Chondrocyte (in vitro differentiated cells): ENCODE measurements at regions not wholly inside any gene's neighbourhood (a gene's known extent, or its start where the extent isn't known, plus 50 kb on each side); places are given as distances from the start of the nearest gene placed in this dataset.
A peak's percentile ranks its signal among the peaks of the same experiment; 100 is the strongest.
"Not testable (repeated sequence)": the region's sequence is repeated elsewhere in the genome, so short reads cannot be mapped to it uniquely, and the experiment has no call there.

ENCODE experiments used
- DNase-seq: peaks from one replicate; pipeline ENCODE4 v3.0.0; 2021; ENCODE audit warnings: mixed read lengths, low spot score
- H3K27ac Mint-ChIP-seq: one replicate; pipeline ENCODE4 v1.8.0; 2021; ENCODE audit warnings: mild to moderate bottlenecking, moderate library complexity, mixed read lengths; ENCODE audit not compliant: unreplicated experiment
- H3K27me3 Mint-ChIP-seq: 2 replicates; pipeline ENCODE4 v1.8.0; 2021; ENCODE audit warnings: low read depth, mixed read lengths
- H3K36me3 Mint-ChIP-seq: 2 replicates; pipeline ENCODE4 v1.8.0; 2021; ENCODE audit warnings: low read depth, mixed read lengths
- H3K4me1 Mint-ChIP-seq: 2 replicates; pipeline ENCODE4 v1.8.0; 2021; ENCODE audit warnings: low read depth, mild to moderate bottlenecking, mixed read lengths
- H3K4me3 Mint-ChIP-seq: one replicate; pipeline ENCODE4 v1.8.0; 2021; ENCODE audit warnings: mild to moderate bottlenecking, moderate library complexity, mixed read lengths; ENCODE audit not compliant: unreplicated experiment
- H3K9me3 Mint-ChIP-seq: 2 replicates; pipeline ENCODE4 v1.8.0; 2021; ENCODE audit warnings: low read depth, mixed read lengths
- TF ChIP-seq, protein P1 (sequence below): fragments of 200-600 bp; sonication (generic); IDR thresholded peaks from 2 replicates; pipeline ENCODE4 v1.5.0; 2021; ENCODE audit warnings: antibody characterized with exemption, mild to moderate bottlenecking, moderate library complexity

DNA sequence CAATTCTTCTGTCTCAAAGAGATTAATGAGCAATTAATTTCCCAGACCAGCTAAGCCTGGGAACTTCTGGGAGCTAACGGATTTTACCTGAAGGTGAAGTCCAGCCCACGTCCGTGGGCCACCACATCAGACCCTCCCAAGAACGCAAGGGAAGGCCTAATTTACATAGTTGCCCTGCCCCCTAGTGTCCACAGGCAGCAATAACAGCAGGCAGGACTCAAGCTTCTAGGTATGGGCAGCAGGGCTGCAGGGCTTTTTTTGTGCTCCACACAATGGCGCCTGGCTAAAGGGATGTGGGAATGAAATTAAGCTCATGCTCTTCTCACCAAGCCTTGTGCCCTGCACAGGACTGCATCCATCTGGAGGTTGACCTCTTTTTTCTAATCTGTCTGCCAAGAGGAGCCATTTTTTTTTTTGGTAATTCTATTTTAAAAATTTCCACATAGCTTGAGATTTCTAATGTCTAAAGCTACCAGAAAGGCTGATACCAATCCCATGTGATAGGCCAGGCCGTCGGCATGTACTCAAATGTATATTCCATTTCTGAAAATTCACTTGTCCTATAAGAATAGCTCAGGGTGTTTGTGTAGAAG, 111.9 kb upstream of the TMEM164 start:
- H3K27me3 Mint-ChIP-seq, result peaks cover 18% of the 10 kb centered on the region
- peaks cover 6% of the 10 kb centered on the region for H3K4me1 Mint-ChIP-seq

DNA sequence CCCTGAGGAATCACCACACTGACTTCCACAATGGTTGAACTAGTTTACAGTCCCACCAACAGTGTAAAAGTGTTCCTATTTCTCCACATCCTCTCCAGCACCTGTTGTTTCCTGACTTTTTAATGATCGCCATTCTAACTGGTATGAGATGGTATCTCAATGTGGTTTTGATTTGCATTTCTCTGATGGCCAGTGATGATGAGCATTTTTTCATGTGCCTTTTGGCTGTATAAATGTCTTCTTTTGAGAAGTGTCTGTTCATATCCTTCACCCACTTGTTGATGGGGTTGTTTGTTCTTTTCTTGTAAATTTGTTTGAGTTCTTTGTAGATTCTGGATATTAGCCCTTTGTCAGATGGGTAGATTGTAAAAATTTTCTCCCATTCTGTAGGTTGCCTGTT, 106.9 kb upstream of the TMEM164 start:
- H3K9me3 Mint-ChIP-seq, H3K4me3 Mint-ChIP-seq, H3K4me1 Mint-ChIP-seq, DNase-seq, H3K36me3 Mint-ChIP-seq, H3K27ac Mint-ChIP-seq: not testable (repeated sequence)
- H3K27me3 Mint-ChIP-seq, result peaks cover 24% of the 10 kb centered on the region

More for the DNA sequence above, 111.9 kb upstream of the TMEM164 start:
- no peak for DNase-seq
- TF ChIP-seq, protein P1, sequence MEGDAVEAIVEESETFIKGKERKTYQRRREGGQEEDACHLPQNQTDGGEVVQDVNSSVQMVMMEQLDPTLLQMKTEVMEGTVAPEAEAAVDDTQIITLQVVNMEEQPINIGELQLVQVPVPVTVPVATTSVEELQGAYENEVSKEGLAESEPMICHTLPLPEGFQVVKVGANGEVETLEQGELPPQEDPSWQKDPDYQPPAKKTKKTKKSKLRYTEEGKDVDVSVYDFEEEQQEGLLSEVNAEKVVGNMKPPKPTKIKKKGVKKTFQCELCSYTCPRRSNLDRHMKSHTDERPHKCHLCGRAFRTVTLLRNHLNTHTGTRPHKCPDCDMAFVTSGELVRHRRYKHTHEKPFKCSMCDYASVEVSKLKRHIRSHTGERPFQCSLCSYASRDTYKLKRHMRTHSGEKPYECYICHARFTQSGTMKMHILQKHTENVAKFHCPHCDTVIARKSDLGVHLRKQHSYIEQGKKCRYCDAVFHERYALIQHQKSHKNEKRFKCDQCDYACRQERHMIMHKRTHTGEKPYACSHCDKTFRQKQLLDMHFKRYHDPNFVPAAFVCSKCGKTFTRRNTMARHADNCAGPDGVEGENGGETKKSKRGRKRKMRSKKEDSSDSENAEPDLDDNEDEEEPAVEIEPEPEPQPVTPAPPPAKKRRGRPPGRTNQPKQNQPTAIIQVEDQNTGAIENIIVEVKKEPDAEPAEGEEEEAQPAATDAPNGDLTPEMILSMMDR, result peak; percentile 97
- H3K9me3 Mint-ChIP-seq, result no peaks in the 10 kb centered on the region
- no peak overlapping the region for H3K4me3 Mint-ChIP-seq
- no peaks in the 10 kb centered on the region for H3K36me3 Mint-ChIP-seq
- H3K27ac Mint-ChIP-seq, result no peak overlapping the region

DNA sequence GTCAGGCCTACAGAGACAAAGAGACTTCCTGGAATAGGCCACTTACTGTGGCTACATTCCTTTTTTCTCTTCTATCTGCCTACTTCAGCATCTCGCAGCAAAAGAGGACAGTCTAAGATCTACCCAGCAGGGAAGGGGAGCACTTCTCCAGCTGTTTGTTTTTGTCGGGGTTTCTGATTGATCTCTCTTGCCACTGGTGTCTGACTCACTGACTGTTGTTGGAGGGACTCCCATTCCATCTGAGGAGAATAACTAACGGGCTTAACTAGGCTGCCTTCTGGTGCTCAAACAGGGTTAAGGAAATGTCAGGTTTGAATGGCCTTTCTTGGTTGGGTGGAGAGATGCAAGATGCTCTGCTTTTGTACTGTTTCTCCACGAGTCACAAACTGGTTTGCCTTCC, 100.2 kb upstream of the TMEM164 start:
- H3K9me3 Mint-ChIP-seq, result peaks cover 5% of the 10 kb centered on the region
- no peak overlapping the region for H3K27ac Mint-ChIP-seq
- TF ChIP-seq, protein P1, result no peak
- H3K27me3 Mint-ChIP-seq, result peaks cover 36% of the 10 kb centered on the region
- no peak for DNase-seq
- H3K36me3 Mint-ChIP-seq, result peaks cover 4% of the 10 kb centered on the region
- H3K4me1 Mint-ChIP-seq, result no peaks in the 10 kb centered on the region
- H3K4me3 Mint-ChIP-seq, result no peak overlapping the region

- no peak overlapping the region for H3K27ac Mint-ChIP-seq
- TF ChIP-seq, protein P1, result peak; percentile 86
Measured at GRCh38 chrX:109911046-109911445, 91.9 kb upstream of the TMEM164 start.

GRCh38 chrX:109912993-109913392, 89.9 kb upstream of the TMEM164 start:
- not testable (repeated sequence) for H3K27ac Mint-ChIP-seq, H3K4me1 Mint-ChIP-seq, H3K9me3 Mint-ChIP-seq, H3K4me3 Mint-ChIP-seq, H3K27me3 Mint-ChIP-seq, DNase-seq, H3K36me3 Mint-ChIP-seq

More at GRCh38 chrX:109911046-109911445, 91.9 kb upstream of the TMEM164 start:
- no peaks in the 10 kb centered on the region for H3K4me1 Mint-ChIP-seq
- no peaks in the 10 kb centered on the region for H3K36me3 Mint-ChIP-seq
- H3K9me3 Mint-ChIP-seq, result no peaks in the 10 kb centered on the region
- H3K27me3 Mint-ChIP-seq, result peaks cover 6% of the 10 kb centered on the region
- H3K4me3 Mint-ChIP-seq, result no peak overlapping the region
- DNase-seq, result no peak

DNA sequence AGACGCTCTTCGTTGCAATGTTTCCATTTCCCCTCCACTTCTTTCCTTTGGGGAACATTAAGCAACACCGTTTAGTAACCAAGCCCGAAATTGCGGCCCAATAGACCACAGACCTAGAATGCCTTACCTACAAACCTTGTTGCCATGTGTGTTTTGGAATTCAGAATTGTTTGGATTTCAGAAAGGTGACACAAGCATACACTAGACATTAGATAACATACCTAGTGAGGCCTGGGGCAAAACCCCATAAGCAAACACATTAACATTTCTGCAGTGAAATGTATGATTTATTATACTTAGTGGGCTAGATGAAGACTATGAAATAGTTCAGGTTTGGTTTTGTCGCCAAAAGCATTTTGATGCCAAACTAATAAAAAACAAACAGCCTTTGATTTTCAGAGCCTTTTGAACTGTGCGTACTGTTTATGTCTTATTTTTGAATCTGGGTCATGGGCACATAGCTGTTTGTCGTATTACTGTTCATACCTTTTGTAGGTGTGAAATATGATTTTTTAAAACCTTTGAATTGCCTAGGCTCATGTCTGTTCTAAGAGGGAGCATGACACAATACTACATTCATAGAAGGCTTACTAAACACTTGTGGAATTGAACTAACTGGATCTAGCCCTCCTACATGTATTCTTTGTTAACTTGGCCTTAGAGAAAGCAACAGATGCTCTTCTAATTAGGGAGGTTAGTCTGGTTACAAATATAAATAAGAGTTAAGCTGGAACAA, 88.6 kb upstream of the TMEM164 start:
- no peak overlapping the region for H3K27ac Mint-ChIP-seq
- H3K27me3 Mint-ChIP-seq, result no peaks in the 10 kb centered on the region
- DNase-seq, result no peak
- no peaks in the 10 kb centered on the region for H3K4me1 Mint-ChIP-seq
- TF ChIP-seq, protein P1, result no peak
- no peaks in the 10 kb centered on the region for H3K9me3 Mint-ChIP-seq
- H3K36me3 Mint-ChIP-seq, result no peaks in the 10 kb centered on the region
- no peak overlapping the region for H3K4me3 Mint-ChIP-seq
